Keratinocyte (primary cell): ENCODE measurements at regions not wholly inside any gene's neighbourhood (a gene's known extent, or its start where the extent isn't known, plus 50 kb on each side); places are given as distances from the start of the nearest gene placed in this dataset.

Experiments used
- DNase-seq: peaks from one replicate; pipeline ENCODE4 v3.0.0-alpha.2; 2011; ENCODE audit warnings: low read depth, missing footprints, low spot score
- FAIRE-seq: peaks from 2 replicates; lab custom pipeline; 2011; peaks lifted over from hg19 to GRCh38; lab: Jason Lieb, UNC
- H2AFZ ChIP-seq: 2 replicates; pipeline ENCODE4 v1.6.0; 2012; ENCODE audit warnings: low read length, control low read depth, inconsistent platforms; ENCODE audit not compliant: control insufficient read depth
- H3K27ac ChIP-seq: 2 replicates; pipeline ENCODE4 v1.5.1; 2011; ENCODE audit warnings: low read length; ENCODE audit not compliant: control insufficient read depth, insufficient read depth
- H3K27me3 ChIP-seq: 3 replicates; pipeline ENCODE4 v1.6.0; 2011; ENCODE audit warnings: low read length; ENCODE audit not compliant: control insufficient read depth, insufficient read depth; ENCODE audit errors: extremely low read depth
- H3K36me3 ChIP-seq, 2 experiments: 2 replicates in 1 of 2; 3 replicates in 1 of 2; pipeline ENCODE4 v1.5.1; 2011; ENCODE audit warnings: low read length in 2 of 2, mild to moderate bottlenecking in 1 of 2; ENCODE audit not compliant: control insufficient read depth in 2 of 2, insufficient read depth in 2 of 2; ENCODE audit errors: extremely low read depth in 1 of 2
- H3K4me1 ChIP-seq: 3 replicates; pipeline ENCODE4 v1.5.1; 2011; ENCODE audit warnings: low read length; ENCODE audit not compliant: control insufficient read depth, insufficient read depth; ENCODE audit errors: extremely low read depth
- H3K4me2 ChIP-seq: 3 replicates; pipeline ENCODE4 v1.6.0; 2011; ENCODE audit warnings: low read depth, low read length; ENCODE audit not compliant: control insufficient read depth, insufficient read depth; ENCODE audit errors: extremely low read depth
- H3K4me3 ChIP-seq, 3 experiments: fragments of 200-600 bp in 1 of 3; sonication (generic) in 1 of 3; 2 replicates in 2 of 3; 3 replicates in 1 of 3; pipeline ENCODE4 v1.5.1; 2011 to 2016; ENCODE audit warnings: low read length in 3 of 3, mild to moderate bottlenecking in 3 of 3, control low read depth in 2 of 3, inconsistent platforms in 1 of 3, low read depth in 1 of 3, mixed read lengths in 1 of 3, mixed run types in 1 of 3, moderate library complexity in 1 of 3; ENCODE audit not compliant: control insufficient read depth in 2 of 3, insufficient read depth in 2 of 3; ENCODE audit errors: extremely low read depth in 1 of 3
- H3K79me2 ChIP-seq: 2 replicates; pipeline ENCODE4 v1.6.0; 2012; ENCODE audit warnings: low read length; ENCODE audit not compliant: control insufficient read depth, insufficient read depth
- H3K9ac ChIP-seq: 3 replicates; pipeline ENCODE4 v1.6.0; 2011; ENCODE audit warnings: low read length; ENCODE audit not compliant: control insufficient read depth, insufficient read depth; ENCODE audit errors: extremely low read depth
- H3K9me1 ChIP-seq: 3 replicates; pipeline ENCODE4 v1.6.0; 2011; ENCODE audit warnings: low read length; ENCODE audit not compliant: control insufficient read depth, insufficient read depth; ENCODE audit errors: extremely low read depth
- H3K9me3 ChIP-seq: 2 replicates; pipeline ENCODE4 v1.5.1; 2012; ENCODE audit warnings: low read depth, low read length; ENCODE audit not compliant: control insufficient read depth
- H4K20me1 ChIP-seq: 3 replicates; pipeline ENCODE4 v1.6.0; 2011; ENCODE audit warnings: low read length; ENCODE audit not compliant: control insufficient read depth, insufficient read depth; ENCODE audit errors: extremely low read depth
- EZH2 ChIP-seq: IDR thresholded peaks from one replicate; pipeline ENCODE4 v1.6.1; 2012; ENCODE audit warnings: inconsistent platforms, mild to moderate bottlenecking, low read length, moderate library complexity
- dilution Hi-C: fragments of 300-500 bp; cut with MboI; formaldehyde crosslinking; loops from one replicate; pipeline ENCODE4 v1.7.0; 2020; ENCODE audit warnings: low sequenced_read_pairs; ENCODE audit not compliant: extremely low pct_ligation_motif_present
- TF ChIP-seq, protein P1 (sequence below), 3 experiments: IDR thresholded peaks in 1 of 3; conservative IDR thresholded peaks in 1 of 3; optimal IDR thresholded peaks in 1 of 3; 2 replicates in 2 of 3; 3 replicates in 1 of 3; pipeline versions ENCODE3 to v1.5.1; 2011; ENCODE audit warnings: low read length in 3 of 3, mild to moderate bottlenecking in 3 of 3, moderate library complexity in 2 of 3, control low read depth in 1 of 3, inconsistent platforms in 1 of 3; ENCODE audit not compliant: insufficient read depth in 2 of 3; ENCODE audit errors: extremely low read depth in 1 of 3

GRCh38 chr2:242054881-242055801, 185.6 kb downstream of the RTP5 start:
- DNase-seq = no peak
- no peak for FAIRE-seq
- no peaks in the 10 kb centered on the region for H3K79me2 ChIP-seq
- no peaks in the 10 kb centered on the region for H3K36me3 ChIP-seq
- H3K9me1 ChIP-seq = no peaks in the 10 kb centered on the region
- H3K27me3 ChIP-seq = peaks cover 28% of the 10 kb centered on the region
- dilution Hi-C loops = no loop called here
- H3K4me2 ChIP-seq = no peak overlapping the region
- H2AFZ ChIP-seq = no peak overlapping the region
- no peaks in the 10 kb centered on the region for H4K20me1 ChIP-seq
- H3K9me3 ChIP-seq = no peaks in the 10 kb centered on the region
- no peak overlapping the region for H3K4me3 ChIP-seq
- no peak overlapping the region for H3K9ac ChIP-seq
- H3K4me1 ChIP-seq = no peaks in the 10 kb centered on the region
- TF ChIP-seq, protein P1, sequence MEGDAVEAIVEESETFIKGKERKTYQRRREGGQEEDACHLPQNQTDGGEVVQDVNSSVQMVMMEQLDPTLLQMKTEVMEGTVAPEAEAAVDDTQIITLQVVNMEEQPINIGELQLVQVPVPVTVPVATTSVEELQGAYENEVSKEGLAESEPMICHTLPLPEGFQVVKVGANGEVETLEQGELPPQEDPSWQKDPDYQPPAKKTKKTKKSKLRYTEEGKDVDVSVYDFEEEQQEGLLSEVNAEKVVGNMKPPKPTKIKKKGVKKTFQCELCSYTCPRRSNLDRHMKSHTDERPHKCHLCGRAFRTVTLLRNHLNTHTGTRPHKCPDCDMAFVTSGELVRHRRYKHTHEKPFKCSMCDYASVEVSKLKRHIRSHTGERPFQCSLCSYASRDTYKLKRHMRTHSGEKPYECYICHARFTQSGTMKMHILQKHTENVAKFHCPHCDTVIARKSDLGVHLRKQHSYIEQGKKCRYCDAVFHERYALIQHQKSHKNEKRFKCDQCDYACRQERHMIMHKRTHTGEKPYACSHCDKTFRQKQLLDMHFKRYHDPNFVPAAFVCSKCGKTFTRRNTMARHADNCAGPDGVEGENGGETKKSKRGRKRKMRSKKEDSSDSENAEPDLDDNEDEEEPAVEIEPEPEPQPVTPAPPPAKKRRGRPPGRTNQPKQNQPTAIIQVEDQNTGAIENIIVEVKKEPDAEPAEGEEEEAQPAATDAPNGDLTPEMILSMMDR (optimal IDR thresholded peaks at IDR 0.05 in 1 of 3, IDR thresholded peaks at IDR 0.05 in 1 of 3, conservative IDR thresholded peaks at IDR 0.05 in 1 of 3; ENCODE audit: extremely low read depth in 1 of 3, insufficient read depth in 2 of 3, low read length in 3 of 3) = no peak
- TF ChIP-seq EZH2 = no peak
- no peak overlapping the region for H3K27ac ChIP-seq

DNA sequence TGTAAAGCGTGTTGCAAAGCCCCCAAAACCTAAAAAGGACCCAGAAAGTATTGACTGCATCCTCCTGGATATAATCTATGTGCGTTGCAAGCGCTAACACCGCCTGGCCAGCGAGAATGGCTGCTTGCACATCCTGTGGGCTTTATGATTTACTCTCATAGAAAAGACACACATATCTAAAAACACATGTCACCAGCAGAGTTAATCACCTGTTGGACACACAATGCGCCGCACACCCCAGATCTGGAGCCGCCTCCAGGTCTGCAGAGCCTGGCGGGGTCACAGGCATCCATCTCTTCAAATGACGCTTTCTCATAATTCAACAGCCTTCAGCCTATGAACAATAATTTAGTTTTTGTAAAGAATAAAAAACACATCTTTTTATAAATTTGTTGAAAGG, 186.5 kb downstream of the RTP5 start:
- dilution Hi-C loops = no loop called here
- no peaks in the 10 kb centered on the region for H4K20me1 ChIP-seq
- no peak overlapping the region for H3K4me3 ChIP-seq
- H3K9me1 ChIP-seq = no peaks in the 10 kb centered on the region
- no peaks in the 10 kb centered on the region for H3K9me3 ChIP-seq
- TF ChIP-seq, protein P1 (optimal IDR thresholded peaks at IDR 0.05 in 1 of 3, IDR thresholded peaks at IDR 0.05 in 1 of 3, conservative IDR thresholded peaks at IDR 0.05 in 1 of 3; ENCODE audit: extremely low read depth in 1 of 3, insufficient read depth in 2 of 3, low read length in 3 of 3) = no peak
- no peak for TF ChIP-seq EZH2
- no peaks in the 10 kb centered on the region for H3K36me3 ChIP-seq
- no peak overlapping the region for H3K4me2 ChIP-seq
- FAIRE-seq = no peak
- peaks cover 28% of the 10 kb centered on the region for H3K27me3 ChIP-seq
- no peak overlapping the region for H3K9ac ChIP-seq
- H2AFZ ChIP-seq = no peak overlapping the region
- H3K4me1 ChIP-seq = no peaks in the 10 kb centered on the region
- DNase-seq = no peak
- no peak overlapping the region for H3K27ac ChIP-seq
- H3K79me2 ChIP-seq = no peaks in the 10 kb centered on the region
